NT2/D1 (cell line): ENCODE measurements at regions not wholly inside any gene's neighbourhood (a gene's known extent, or its start where the extent isn't known, plus 50 kb on each side); places are given as distances from the start of the nearest gene placed in this dataset.
A peak's percentile ranks its signal among the peaks of the same experiment; 100 is the strongest.

Source experiments
- DNase-seq: peaks from one replicate; pipeline ENCODE4 v3.0.0-alpha.2; 2011; ENCODE audit warnings: low read depth, low spot score
- H3K27me3 ChIP-seq: 2 replicates; pipeline ENCODE4 v1.6.0; 2011; ENCODE audit warnings: mild to moderate bottlenecking; ENCODE audit not compliant: insufficient read length, insufficient read depth
- H3K36me3 ChIP-seq: 2 replicates; pipeline ENCODE4 v1.6.1; 2011; ENCODE audit warnings: mild to moderate bottlenecking, low read length, mixed read lengths; ENCODE audit not compliant: insufficient read depth, insufficient read length
- H3K4me1 ChIP-seq: 2 replicates; pipeline ENCODE4 v1.5.1; 2011; ENCODE audit not compliant: insufficient read depth, insufficient read length
- H3K4me3 ChIP-seq: 2 replicates; pipeline ENCODE4 v1.5.1; 2011; ENCODE audit warnings: low read depth; ENCODE audit not compliant: insufficient read length
- H3K9ac ChIP-seq: 2 replicates; pipeline ENCODE4 v1.6.0; 2011; ENCODE audit warnings: low read depth; ENCODE audit not compliant: insufficient read length
- H3K9me3 ChIP-seq: 2 replicates; pipeline ENCODE4 v1.5.1; 2011; ENCODE audit warnings: mild to moderate bottlenecking, low read length; ENCODE audit not compliant: insufficient read depth
- SUZ12 ChIP-seq: IDR thresholded peaks from 2 replicates; pipeline ENCODE4 v1.6.1; 2011; ENCODE audit not compliant: insufficient read length, insufficient read depth; ENCODE audit errors: extremely low read depth
- YY1 ChIP-seq: IDR thresholded peaks from 2 replicates; pipeline ENCODE4 v1.6.1; 2011; ENCODE audit not compliant: insufficient read length, insufficient read depth
- ZNF274 ChIP-seq: IDR thresholded peaks from 2 replicates; pipeline ENCODE4 v1.6.1; 2011; ENCODE audit warnings: mild to moderate bottlenecking, low read depth, low read length

DNA sequence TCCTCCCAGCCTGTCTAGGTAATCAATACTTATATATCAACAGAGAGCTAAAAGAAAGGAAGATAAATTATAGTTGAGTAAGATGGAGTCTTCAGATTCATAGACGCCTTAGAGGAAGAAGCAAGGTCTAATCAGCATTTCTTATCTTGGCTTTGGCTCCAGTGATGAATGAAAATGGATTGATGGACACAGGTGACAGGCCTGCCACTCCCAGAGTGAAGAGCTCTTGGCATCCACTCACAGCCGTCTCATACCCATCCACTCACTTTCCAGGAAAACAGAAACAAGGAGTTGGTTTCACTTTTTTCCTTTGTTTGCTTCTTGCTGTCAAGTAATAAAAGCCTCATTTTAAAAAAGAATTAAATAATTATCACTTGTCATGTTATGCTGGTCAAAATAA is 168.2 kb downstream of the MFSD1 start:
- no peaks in the 10 kb centered on the region for H3K9me3 ChIP-seq
- TF ChIP-seq SUZ12, result no peak
- no peak for TF ChIP-seq YY1
- no peak for TF ChIP-seq ZNF274
- no peaks in the 10 kb centered on the region for H3K27me3 ChIP-seq
- no peaks in the 10 kb centered on the region for H3K4me1 ChIP-seq
- H3K9ac ChIP-seq, result no peak overlapping the region
- H3K36me3 ChIP-seq, result no peaks in the 10 kb centered on the region
- no peak overlapping the region for H3K4me3 ChIP-seq
- DNase-seq, result no peak

- H3K4me1 ChIP-seq, result no peaks in the 10 kb centered on the region
Observed at GRCh38 chr3:158974904-158975303, 173.1 kb downstream of the MFSD1 start.

DNA sequence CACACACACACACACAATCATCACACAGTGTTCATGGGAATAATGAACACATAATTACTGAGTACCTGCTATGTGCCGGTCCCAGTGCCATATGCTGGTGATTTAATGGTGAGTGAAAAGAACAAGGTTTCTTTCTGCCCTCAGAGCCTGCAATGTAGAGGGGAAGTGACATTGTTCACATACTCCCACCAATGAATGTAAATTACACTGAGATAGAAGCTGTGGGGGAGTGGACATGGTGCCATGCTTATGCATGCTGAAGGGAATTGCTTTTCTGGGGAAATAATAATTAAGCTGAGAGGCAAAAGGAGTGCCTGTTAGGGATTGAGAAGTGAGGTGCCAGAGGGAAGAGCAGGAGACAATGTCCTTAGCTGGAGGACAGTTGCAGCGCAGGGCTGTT is 175.1 kb downstream of the MFSD1 start:
- DNase-seq, result no peak
- no peak overlapping the region for H3K9ac ChIP-seq
- no peak for TF ChIP-seq ZNF274
- no peak for TF ChIP-seq YY1
- TF ChIP-seq SUZ12, result no peak
- no peaks in the 10 kb centered on the region for H3K36me3 ChIP-seq
- no peaks in the 10 kb centered on the region for H3K27me3 ChIP-seq
- no peaks in the 10 kb centered on the region for H3K4me1 ChIP-seq
- H3K9me3 ChIP-seq, result peaks cover 9% of the 10 kb centered on the region; the same call in 1 of the 2 replicates
- H3K4me3 ChIP-seq, result no peak overlapping the region

More at GRCh38 chr3:158974904-158975303, 173.1 kb downstream of the MFSD1 start:
- Histone ChIP-seq H3K4me3 (no peak overlapping the region), H3K9me3 (no peaks in the 10 kb centered on the region), H3K36me3 (no peaks in the 10 kb centered on the region), H3K9ac (no peak overlapping the region), H3K27me3 (no peaks in the 10 kb centered on the region)
- DNase-seq, result no peak
- TF ChIP-seq SUZ12 (no peak), ZNF274 (no peak), YY1 (no peak)

GRCh38 chr3:158977497-158977896 is 175.6 kb downstream of the MFSD1 start:
- TF ChIP-seq YY1, result no peak
- no peak for TF ChIP-seq ZNF274
- TF ChIP-seq SUZ12, result no peak
- H3K4me3 ChIP-seq, result no peak overlapping the region
- no peaks in the 10 kb centered on the region for H3K27me3 ChIP-seq
- H3K9me3 ChIP-seq, result peaks cover 9% of the 10 kb centered on the region; the same call in 1 of the 2 replicates
- no peaks in the 10 kb centered on the region for H3K36me3 ChIP-seq
- no peak for DNase-seq
- no peaks in the 10 kb centered on the region for H3K4me1 ChIP-seq
- H3K9ac ChIP-seq, result no peak overlapping the region

DNA sequence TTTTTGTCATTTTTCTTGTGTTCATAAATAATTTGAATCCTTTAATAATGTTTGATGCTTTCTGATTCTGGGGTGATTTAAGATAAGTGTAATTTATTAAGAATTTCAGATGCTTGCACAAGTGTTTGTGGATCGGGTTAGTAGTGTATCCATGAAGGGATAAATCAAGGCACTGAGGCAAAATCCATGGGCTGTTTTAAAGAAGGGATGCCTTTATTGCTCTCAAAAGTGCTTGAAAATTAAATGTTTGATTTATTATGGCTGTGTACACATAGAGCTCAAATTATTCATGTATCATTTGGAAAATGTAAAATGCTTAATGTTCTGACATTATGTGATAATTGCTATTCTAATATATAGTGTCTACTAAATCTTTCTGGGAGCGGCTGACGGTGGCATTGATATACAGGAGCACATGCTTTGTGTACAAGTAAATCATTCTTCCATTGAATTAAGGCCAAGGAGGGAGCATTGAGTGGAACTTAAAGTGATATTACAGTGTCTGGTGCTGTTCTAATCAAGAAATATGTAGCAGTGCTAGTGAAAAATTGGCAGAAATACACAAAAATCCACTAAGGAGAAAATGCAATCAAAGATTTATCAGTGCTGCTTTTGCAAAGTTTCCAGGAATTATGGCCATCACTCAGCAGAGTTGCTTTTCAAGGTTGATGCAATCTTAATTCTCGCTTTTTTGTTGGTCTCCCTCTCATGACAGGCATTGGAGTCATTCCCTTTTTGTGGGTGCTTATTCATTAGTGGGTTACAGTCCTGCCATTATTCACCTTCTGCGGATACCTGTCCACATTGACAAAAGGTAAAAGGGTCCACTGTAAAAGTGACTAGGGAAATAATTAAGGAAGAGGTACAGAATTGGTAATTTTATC is 181.6 kb downstream of the MFSD1 start:
- Histone ChIP-seq H3K4me1 (no peaks in the 10 kb centered on the region), H3K9ac (no peak overlapping the region), H3K9me3 (peaks cover 9% of the 10 kb centered on the region; the same call in 1 of the 2 replicates), H3K27me3 (no peaks in the 10 kb centered on the region), H3K4me3 (no peak overlapping the region), H3K36me3 (no peaks in the 10 kb centered on the region)
- TF ChIP-seq YY1, result no peak
- no peak for TF ChIP-seq SUZ12
- TF ChIP-seq ZNF274, result no peak
- no peak for DNase-seq

DNA sequence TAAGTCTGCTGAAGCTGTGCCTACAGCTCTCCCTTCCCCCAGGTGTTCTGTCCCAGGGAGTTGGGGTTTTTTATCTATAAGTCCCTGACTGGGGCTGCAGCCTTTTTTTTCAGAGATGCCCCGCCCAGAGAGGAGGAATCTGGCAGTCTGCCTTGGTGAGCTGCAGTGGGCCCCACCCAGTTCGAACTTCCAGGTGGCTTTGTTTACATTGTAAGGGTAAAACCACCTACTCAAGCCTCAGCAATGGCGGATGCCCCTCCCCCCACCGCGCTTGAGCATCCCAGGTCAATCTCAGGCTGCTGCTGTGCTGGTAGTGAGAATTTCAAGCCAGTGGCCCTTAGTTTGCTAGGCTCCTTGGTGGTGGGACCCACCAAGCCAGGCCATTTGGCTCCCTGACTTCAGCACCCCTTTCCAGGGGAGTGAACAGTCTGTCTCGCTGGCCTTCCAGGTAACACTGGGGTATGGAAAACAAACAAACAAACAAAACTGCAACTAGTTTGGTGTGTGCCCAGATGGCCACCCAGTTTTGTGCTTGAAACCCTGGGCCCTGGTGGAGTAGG is 189.4 kb downstream of the MFSD1 start:
- Histone ChIP-seq H3K4me3 (no peak overlapping the region), H3K36me3 (no peaks in the 10 kb centered on the region), H3K4me1 (no peaks in the 10 kb centered on the region), H3K9ac (no peak overlapping the region), H3K27me3 (no peaks in the 10 kb centered on the region), H3K9me3 (no peaks in the 10 kb centered on the region)
- peak; percentile 55 for TF ChIP-seq YY1
- no peak for TF ChIP-seq ZNF274
- TF ChIP-seq SUZ12, result no peak
- DNase-seq, result peak; percentile 63

GRCh38 chr3:158992463-158992862 is 190.6 kb downstream of the MFSD1 start:
- Histone ChIP-seq H3K9me3 (no peaks in the 10 kb centered on the region), H3K36me3 (no peaks in the 10 kb centered on the region), H3K27me3 (no peaks in the 10 kb centered on the region), H3K4me1 (no peaks in the 10 kb centered on the region), H3K9ac (no peak overlapping the region), H3K4me3 (no peak overlapping the region)
- no peak for DNase-seq
- no peak for TF ChIP-seq YY1
- TF ChIP-seq SUZ12, result no peak
